Muscle layer of duodenum (tissue), 2 donors: ENCODE measurements at regions not wholly inside any gene's neighbourhood (a gene's known extent, or its start where the extent isn't known, plus 50 kb on each side); places are given as distances from the start of the nearest gene placed in this dataset.

ENCODE experiments used
- H3K27ac ChIP-seq: one replicate; pipeline ENCODE4 v1.7.0; 2013; ENCODE audit warnings: mild to moderate bottlenecking, low read length
- H3K27me3 ChIP-seq: one replicate; pipeline ENCODE4 v1.7.0; 2013; ENCODE audit warnings: low read depth, mild to moderate bottlenecking, control low read depth, low read length
- H3K36me3 ChIP-seq, 2 donors: one replicate each; pipeline ENCODE4 v1.7.0; 2013; ENCODE audit warnings: low read length in 2 of 2, control low read depth in 1 of 2, mild to moderate bottlenecking in 1 of 2; ENCODE audit not compliant: insufficient read depth in 2 of 2, control insufficient read depth in 1 of 2
- H3K4me1 ChIP-seq, 2 donors: one replicate each; pipeline ENCODE4 v1.7.0; 2013; ENCODE audit warnings: low read length in 2 of 2, mild to moderate bottlenecking in 2 of 2, control low read depth in 1 of 2, moderate library complexity in 1 of 2; ENCODE audit not compliant: insufficient read depth in 2 of 2, control insufficient read depth in 1 of 2
- H3K4me3 ChIP-seq, 2 donors: one replicate each; pipeline ENCODE4 v1.7.0; 2013; ENCODE audit warnings: low read length in 2 of 2, low read depth in 1 of 2, mild to moderate bottlenecking in 1 of 2
- H3K9me3 ChIP-seq, 2 donors: one replicate each; pipeline ENCODE4 v1.7.0; 2013; ENCODE audit warnings: low read length in 2 of 2, control low read depth in 1 of 2, mild to moderate bottlenecking in 1 of 2; ENCODE audit not compliant: control insufficient read depth in 1 of 2
- donor health status: healthy.

- Histone ChIP-seq H3K4me1 (no peaks in the 10 kb centered on the region), H3K36me3 (no peaks in the 10 kb centered on the region), H3K27ac (no peak overlapping the region), H3K27me3 (no peaks in the 10 kb centered on the region), H3K9me3 (peaks cover 0 to 6% of the 10 kb centered on the region in 2 donors), H3K4me3 (no peak overlapping the region)
Measured at GRCh38 chr9:2465921-2466460, 155.6 kb upstream of the VLDLR start.

- no peaks in the 10 kb centered on the region for H3K27me3 ChIP-seq
- no peak overlapping the region for H3K4me3 ChIP-seq
- H3K4me1 ChIP-seq, result no peaks in the 10 kb centered on the region
- no peaks in the 10 kb centered on the region for H3K36me3 ChIP-seq
- H3K9me3 ChIP-seq, result peaks cover 0 to 6% of the 10 kb centered on the region in 2 donors
- H3K27ac ChIP-seq, result no peak overlapping the region
Measured at GRCh38 chr9:2466703-2467102, 154.9 kb upstream of the VLDLR start.

- Histone ChIP-seq H3K27ac (no peak overlapping the region), H3K9me3 (no peaks in the 10 kb centered on the region), H3K4me1 (no peaks in the 10 kb centered on the region), H3K4me3 (no peak overlapping the region), H3K27me3 (no peaks in the 10 kb centered on the region), H3K36me3 (no peaks in the 10 kb centered on the region)
Measured at GRCh38 chr9:2469681-2470221, 151.8 kb upstream of the VLDLR start.

GRCh38 chr9:2473681-2474080, 147.9 kb upstream of the VLDLR start:
- H3K4me1 ChIP-seq, result no peaks in the 10 kb centered on the region
- H3K27ac ChIP-seq, result no peak overlapping the region
- no peak overlapping the region for H3K4me3 ChIP-seq

GRCh38 chr9:2477755-2478154, 143.8 kb upstream of the VLDLR start:
- peaks cover 0 to 5% of the 10 kb centered on the region in 2 donors for H3K4me1 ChIP-seq
- no peak overlapping the region for H3K4me3 ChIP-seq
- no peak overlapping the region for H3K27ac ChIP-seq
- no peaks in the 10 kb centered on the region for H3K9me3 ChIP-seq
- no peaks in the 10 kb centered on the region for H3K27me3 ChIP-seq
- H3K36me3 ChIP-seq, result no peaks in the 10 kb centered on the region

More at GRCh38 chr9:2473681-2474080, 147.9 kb upstream of the VLDLR start:
- Histone ChIP-seq H3K36me3 (no peaks in the 10 kb centered on the region), H3K9me3 (no peaks in the 10 kb centered on the region), H3K27me3 (no peaks in the 10 kb centered on the region)

- peaks cover 0 to 5% of the 10 kb centered on the region in 2 donors for H3K4me1 ChIP-seq
- no peak overlapping the region for H3K4me3 ChIP-seq
- no peaks in the 10 kb centered on the region for H3K36me3 ChIP-seq
- H3K27ac ChIP-seq, result no peak overlapping the region
- no peaks in the 10 kb centered on the region for H3K27me3 ChIP-seq
- H3K9me3 ChIP-seq, result no peaks in the 10 kb centered on the region
Measured at GRCh38 chr9:2478421-2478820, 143.2 kb upstream of the VLDLR start.

GRCh38 chr9:2479056-2479565, 142.5 kb upstream of the VLDLR start:
- Histone ChIP-seq H3K27me3 (no peaks in the 10 kb centered on the region), H3K9me3 (no peaks in the 10 kb centered on the region), H3K36me3 (no peaks in the 10 kb centered on the region), H3K4me1 (peaks cover 0 to 5% of the 10 kb centered on the region in 2 donors), H3K27ac (no peak overlapping the region), H3K4me3 (no peak overlapping the region)

- no peaks in the 10 kb centered on the region for H3K27me3 ChIP-seq
- H3K9me3 ChIP-seq, result no peaks in the 10 kb centered on the region
- no peak overlapping the region for H3K4me3 ChIP-seq
- no peaks in the 10 kb centered on the region for H3K36me3 ChIP-seq
- no peak overlapping the region for H3K27ac ChIP-seq
- H3K4me1 ChIP-seq, result peaks cover 0 to 5% of the 10 kb centered on the region in 2 donors
Measured at GRCh38 chr9:2480255-2480837, 141.2 kb upstream of the VLDLR start.

GRCh38 chr9:2481216-2481615, 140.4 kb upstream of the VLDLR start:
- no peaks in the 10 kb centered on the region for H3K9me3 ChIP-seq
- peaks cover 0 to 5% of the 10 kb centered on the region in 2 donors for H3K4me1 ChIP-seq
- no peak overlapping the region for H3K4me3 ChIP-seq
- no peaks in the 10 kb centered on the region for H3K36me3 ChIP-seq
- H3K27ac ChIP-seq, result no peak overlapping the region
- no peaks in the 10 kb centered on the region for H3K27me3 ChIP-seq

GRCh38 chr9:2486988-2487387, 134.6 kb upstream of the VLDLR start:
- Histone ChIP-seq H3K36me3 (no peaks in the 10 kb centered on the region), H3K4me1 (no peaks in the 10 kb centered on the region), H3K9me3 (no peaks in the 10 kb centered on the region), H3K27me3 (no peaks in the 10 kb centered on the region), H3K27ac (no peak overlapping the region), H3K4me3 (no peak overlapping the region)

GRCh38 chr9:2489838-2490314, 131.7 kb upstream of the VLDLR start:
- Histone ChIP-seq H3K36me3 (no peaks in the 10 kb centered on the region), H3K9me3 (no peaks in the 10 kb centered on the region), H3K4me1 (peaks cover 0 to 9% of the 10 kb centered on the region in 2 donors), H3K4me3 (no peak overlapping the region), H3K27me3 (no peaks in the 10 kb centered on the region), H3K27ac (no peak overlapping the region)
